Tibial nerve (tissue), 3 donors: ENCODE measurements at regions not wholly inside any gene's neighbourhood (a gene's known extent, or its start where the extent isn't known, plus 50 kb on each side); places are given as distances from the start of the nearest gene placed in this dataset.

Experiments used
- CTCF ChIP-seq, 5 experiments: fragments of 200-600 bp in 3 of 5; fragments of 450-650 bp in 2 of 5; sonication (generic) in 3 of 5; IDR thresholded peaks; one replicate each; pipeline ENCODE4 v1.5.1; 2016 to 2019; ENCODE audit warnings: antibody characterized with exemption in 5 of 5, mild to moderate bottlenecking in 3 of 5, moderate library complexity in 2 of 5
- POLR2A ChIP-seq, 2 donors: fragments of 450-650 bp; IDR thresholded peaks; one replicate each; pipeline ENCODE4 v1.6.1; 2017; ENCODE audit warnings: antibody characterized with exemption in 2 of 2, mild to moderate bottlenecking in 2 of 2, moderate library complexity in 2 of 2

DNA sequence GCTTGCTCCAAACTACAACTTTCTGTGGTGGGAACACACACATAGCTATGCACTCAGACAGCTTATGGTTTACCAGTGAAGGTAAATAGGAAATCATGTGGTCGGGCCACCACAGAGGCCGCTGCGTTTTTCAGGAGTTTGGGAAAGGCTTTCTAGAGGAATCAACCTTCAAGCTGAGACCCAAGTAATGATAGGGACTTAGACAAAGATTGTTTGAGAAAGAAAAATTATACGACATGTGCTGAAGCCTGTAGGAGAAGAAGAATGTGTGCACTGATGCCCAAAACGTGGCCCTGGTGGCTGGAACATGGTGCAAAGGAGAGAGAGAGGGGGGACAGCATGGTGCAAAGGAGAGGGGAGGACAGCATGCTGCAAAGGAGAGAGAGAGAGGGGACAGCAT lies 61.2 kb upstream of the VIPR2 start:
- no peak for TF ChIP-seq CTCF (IDR thresholded peaks at IDR 0.05)
- TF ChIP-seq POLR2A (IDR thresholded peaks at IDR 0.05) = no peak
